HG03039 (cell line): ENCODE measurements at regions not wholly inside any gene's neighbourhood (a gene's known extent, or its start where the extent isn't known, plus 50 kb on each side); places are given as distances from the start of the nearest gene placed in this dataset.

Experiments
- ATAC-seq: cut with Tn5 transposase; IDR thresholded peaks from one replicate; pipeline ENCODE4 v1.9.1; 2021; ENCODE audit warnings: mild to moderate bottlenecking, moderate library complexity; ENCODE audit not compliant: unreplicated experiment

GRCh38 chrX:137483554-137483953, 82.4 kb upstream of the ZIC3 start:
- ATAC-seq, result no peak

GRCh38 chrX:137482136-137482535, 83.8 kb upstream of the ZIC3 start:
- ATAC-seq, result no peak

DNA sequence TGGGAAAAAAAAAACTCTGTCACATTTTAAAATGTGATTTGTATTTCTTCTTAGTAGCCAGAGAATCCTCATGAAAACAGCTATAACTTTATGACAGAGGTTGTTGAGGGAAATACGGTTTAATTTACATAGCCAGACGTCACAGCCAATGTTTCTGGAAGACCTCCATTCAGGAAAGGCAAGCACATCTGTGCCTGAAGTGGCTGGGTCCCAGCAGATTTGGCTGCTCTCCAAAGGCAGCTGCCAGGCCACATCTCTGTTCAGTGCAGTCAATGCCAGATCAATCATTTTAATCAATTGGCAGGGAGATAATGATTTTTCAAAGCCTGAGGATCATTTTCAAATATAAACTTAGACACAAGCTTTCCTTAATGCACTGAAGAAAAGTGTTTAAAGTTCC, 86.5 kb upstream of the ZIC3 start:
- no peak for ATAC-seq

DNA sequence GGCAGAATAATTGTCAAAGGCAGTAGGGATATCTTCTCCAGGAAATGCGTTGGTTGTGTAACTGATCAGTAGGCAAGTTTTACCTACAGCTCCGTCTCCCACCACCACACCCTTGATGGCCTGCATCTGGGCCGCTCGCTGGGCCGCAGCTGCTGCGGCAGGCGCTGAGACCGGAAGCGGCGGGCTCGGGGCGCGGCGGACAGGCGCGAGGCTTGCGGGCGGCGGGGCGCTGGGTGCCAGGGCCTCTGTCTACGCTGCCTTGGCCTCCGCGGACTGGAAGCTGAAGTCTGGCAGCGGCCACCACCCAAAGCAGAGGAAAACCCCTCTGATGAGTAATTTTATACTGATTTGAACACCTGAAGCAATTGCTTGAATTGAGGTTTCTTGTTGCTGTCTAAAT, 124.2 kb upstream of the ZIC3 start:
- ATAC-seq, result no peak

DNA sequence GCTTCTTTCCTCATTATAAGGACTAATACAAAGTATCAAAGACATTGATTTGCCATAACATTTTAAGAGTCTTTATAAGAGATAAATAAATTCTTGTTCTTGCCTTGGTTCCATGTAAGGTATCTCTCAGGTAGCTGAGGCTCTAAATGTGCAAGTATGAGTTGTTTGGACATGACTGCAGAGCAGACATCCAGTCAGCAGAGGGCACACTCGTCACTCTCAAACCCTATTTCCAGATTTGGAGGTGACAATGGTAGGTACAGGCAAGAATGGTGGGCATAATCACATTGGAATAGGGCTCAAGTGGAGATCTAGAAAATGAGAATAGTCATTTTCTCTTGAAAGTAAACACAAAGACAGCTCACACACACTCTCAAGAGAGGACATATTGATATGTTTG, 133.3 kb upstream of the ZIC3 start:
- no peak for ATAC-seq

- ATAC-seq, result no peak
Measured at GRCh38 chrX:137431693-137432488, 134.0 kb upstream of the ZIC3 start.

DNA sequence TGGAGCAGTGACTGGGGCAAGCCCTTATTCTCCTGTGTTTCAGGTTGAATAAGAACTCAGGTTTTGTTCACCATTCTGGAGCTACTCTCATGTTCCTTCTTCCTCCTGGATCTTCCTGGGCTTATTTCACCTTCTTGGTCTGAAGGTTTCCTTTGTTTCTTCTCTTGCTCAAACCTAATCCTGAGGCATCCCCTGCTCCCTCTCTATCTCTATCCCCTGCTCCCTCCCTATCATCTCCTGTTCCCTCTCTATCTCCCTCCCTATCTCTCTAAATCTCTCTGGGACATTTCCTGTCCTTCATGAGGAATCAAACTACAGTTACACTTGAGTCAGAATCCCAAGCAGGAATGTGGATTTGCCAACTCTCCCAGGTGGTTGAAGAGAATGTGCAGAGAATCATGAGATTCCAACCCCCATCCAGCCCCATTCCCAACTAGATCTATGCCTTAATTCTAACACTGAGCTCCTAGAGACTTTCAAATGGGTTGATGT, 134.9 kb upstream of the ZIC3 start:
- no peak for ATAC-seq

GRCh38 chrX:137430301-137430700, 135.6 kb upstream of the ZIC3 start:
- no peak for ATAC-seq

DNA sequence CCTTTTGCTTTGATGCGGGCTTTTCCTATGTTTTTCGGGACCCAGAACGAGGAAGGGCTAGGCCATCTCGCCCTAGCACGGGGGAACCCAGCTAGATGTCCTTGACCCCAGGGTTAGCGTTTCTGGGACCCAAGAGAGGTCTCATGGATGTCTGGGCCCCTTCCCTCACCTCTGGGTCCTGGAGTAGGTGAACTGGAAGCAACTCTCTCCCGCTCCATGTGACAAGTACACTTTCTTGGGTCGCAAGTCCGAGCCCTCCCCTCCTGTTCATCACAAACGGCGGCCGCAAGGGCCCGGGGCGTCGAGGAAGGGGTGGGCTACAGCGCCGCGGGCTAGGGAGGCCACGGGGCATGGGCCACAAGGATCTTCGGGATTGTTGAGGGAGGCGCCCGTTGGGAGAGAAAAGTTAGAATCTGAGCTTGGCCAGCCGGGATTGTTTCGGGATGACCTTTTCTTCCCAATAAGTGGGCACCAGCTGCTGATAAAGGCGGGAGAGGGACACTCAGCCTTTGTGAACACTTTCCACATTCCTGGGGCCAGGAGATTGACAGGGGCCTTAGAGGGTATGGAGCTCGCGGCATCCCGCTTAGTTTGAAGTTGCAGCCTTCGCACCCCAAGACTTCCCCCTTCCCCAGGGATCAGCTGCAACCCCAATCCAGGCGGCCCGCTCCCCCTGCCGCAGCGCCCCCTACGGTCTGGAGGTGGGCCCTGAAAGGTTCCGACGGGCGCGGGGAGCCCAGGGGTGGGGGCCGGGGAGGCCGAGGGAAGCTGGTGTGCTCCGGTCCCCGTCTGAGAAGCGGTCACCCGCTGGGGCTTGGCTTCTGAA, 136.9 kb upstream of the ZIC3 start:
- ATAC-seq, result no peak

- no peak for ATAC-seq
Measured at GRCh38 chrX:137428221-137428661, 137.7 kb upstream of the ZIC3 start.

GRCh38 chrX:137427816-137428215, 138.1 kb upstream of the ZIC3 start:
- no peak for ATAC-seq

- no peak for ATAC-seq
Measured at GRCh38 chrX:137427426-137427778, 138.5 kb upstream of the ZIC3 start.

DNA sequence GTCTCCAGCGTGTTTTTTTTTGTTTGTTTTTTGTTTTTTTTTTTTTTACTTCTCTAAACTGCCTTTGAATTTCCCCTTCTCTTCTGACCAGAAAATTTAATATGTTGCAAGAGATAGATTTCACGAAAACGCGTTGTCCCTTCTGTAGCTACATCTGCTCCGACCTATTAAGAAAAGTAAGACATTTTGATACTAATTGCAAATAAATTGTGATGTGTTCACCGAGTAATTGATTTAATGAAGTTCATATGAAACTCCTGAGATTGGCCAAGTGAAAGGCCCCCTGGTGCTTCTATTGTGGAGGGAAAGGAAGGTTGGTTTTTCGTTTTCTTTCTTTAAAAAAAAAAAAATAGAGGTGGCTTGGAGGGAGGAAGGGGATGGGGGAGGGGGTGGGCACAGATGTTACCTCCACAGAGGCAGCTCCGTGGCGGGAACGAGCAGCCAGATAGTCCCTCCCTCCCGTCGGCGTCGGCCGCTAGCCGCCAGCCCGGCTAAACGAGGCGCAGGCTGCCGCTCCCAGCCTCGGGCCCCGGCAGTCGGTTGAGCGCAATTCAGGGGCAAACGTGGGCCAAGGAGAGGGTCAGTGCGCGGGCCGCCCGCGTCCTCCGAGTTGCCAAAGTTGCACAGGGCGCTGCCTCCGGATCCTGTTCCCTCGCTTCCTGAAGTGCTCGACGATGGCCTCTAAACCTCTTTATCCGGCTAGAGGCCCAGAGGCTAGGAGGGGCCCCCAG, 139.1 kb upstream of the ZIC3 start:
- no peak for ATAC-seq

GRCh38 chrX:137425986-137426385, 139.9 kb upstream of the ZIC3 start:
- no peak for ATAC-seq

GRCh38 chrX:137425273-137425902, 140.5 kb upstream of the ZIC3 start:
- ATAC-seq, result no peak

- no peak for ATAC-seq
Measured at GRCh38 chrX:137424679-137425078, 141.2 kb upstream of the ZIC3 start.

- no peak for ATAC-seq
Measured at GRCh38 chrX:137423241-137423640, 142.7 kb upstream of the ZIC3 start.

DNA sequence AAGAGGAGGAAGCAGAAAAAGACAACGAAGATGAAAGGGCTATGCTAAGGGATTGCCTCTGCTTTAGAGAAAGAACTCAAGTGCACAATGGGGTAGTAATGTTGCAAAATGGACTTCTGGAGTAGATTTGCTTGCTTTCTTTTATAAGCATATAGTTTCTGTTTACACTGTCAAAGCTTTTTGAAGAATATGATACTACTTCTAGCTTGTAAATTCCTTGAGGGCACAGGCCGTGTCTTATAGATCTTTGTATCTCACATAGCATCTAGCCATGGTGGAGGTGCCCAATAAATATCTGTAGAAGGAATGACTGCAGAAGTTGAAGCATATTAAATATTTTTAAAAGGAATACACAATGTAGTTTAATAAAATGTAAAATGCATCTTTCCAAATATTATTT, 147.8 kb upstream of the ZIC3 start:
- no peak for ATAC-seq

DNA sequence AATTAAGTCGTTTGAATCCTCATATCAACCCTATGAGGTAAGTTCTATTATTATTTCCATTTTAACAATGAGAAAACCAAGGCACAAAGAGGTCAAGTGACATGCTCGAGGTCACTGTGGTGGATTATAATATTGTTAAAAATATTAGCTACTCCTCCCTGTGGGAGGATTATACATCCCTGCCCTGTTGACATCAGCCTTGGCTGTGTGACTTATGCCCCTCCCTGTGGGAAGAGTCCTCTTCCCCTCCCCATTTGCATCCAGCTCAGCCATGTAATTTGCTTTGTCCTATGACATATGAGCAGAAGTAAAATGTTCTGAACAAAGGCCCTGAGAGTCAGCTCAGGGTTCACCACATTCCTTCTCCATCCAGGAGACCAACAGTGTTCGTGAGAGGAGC, 152.7 kb upstream of the ZIC3 start:
- no peak for ATAC-seq

DNA sequence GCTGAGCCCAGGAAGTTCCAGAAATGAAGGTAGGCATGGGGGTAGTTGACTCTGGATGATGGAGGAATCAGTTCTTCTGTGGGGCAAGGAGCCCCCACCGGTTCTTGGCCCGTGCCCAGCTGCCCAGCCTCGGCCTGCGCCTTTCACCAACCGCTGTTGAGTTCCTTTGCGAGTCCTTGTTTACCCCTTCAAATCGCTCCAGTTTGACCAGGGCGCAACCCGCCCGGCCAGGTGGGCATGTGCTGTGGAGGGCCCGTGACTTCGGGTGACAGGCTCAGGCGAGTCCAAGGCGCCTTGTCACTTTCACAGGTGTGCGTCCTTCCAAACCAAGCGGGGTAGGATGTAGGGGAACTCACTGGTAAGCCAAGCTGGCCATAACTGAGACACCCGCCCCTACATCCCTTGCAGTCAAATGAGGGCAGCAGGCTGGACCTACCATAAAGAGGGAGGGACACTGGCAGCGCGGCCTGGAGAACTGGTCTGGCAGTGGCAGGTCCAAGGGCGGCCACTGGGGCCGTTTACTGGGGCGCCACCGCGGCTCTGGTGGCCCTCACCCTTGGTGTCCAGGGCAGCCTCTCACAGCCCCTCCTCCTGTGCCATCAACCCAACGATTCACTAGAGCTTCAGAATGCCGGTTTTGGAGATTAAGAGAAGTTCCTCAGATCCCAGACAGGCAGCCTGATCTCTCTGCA, 160.3 kb upstream of the ZIC3 start:
- ATAC-seq, result no peak
